Liver (tissue), 8 donors: ENCODE measurements at regions not wholly inside any gene's neighbourhood (a gene's known extent, or its start where the extent isn't known, plus 50 kb on each side); places are given as distances from the start of the nearest gene placed in this dataset.

Source experiments
- DNase-seq: peaks from one replicate; pipeline ENCODE4 v3.0.0-alpha.2; 2017; ENCODE audit warnings: low spot score
- H3K27ac ChIP-seq, 2 donors: one replicate each; pipeline ENCODE4 v1.7.0; 2013; ENCODE audit warnings: inconsistent platforms in 2 of 2, low read length in 2 of 2, control low read depth in 1 of 2, low read depth in 1 of 2, mild to moderate bottlenecking in 1 of 2
- H3K27me3 ChIP-seq, 4 donors: one replicate each; pipeline versions ENCODE4 v1.6.1 to v1.7.0; 2013; ENCODE audit warnings: low read length in 3 of 4, inconsistent platforms in 1 of 4, mild to moderate bottlenecking in 1 of 4, moderate library complexity in 1 of 4; ENCODE audit not compliant: control insufficient read depth in 4 of 4, insufficient read depth in 4 of 4
- H3K36me3 ChIP-seq, 4 donors: one replicate each; pipeline versions ENCODE4 v1.6.1 to v1.7.0; 2013; ENCODE audit warnings: low read length in 3 of 4, mild to moderate bottlenecking in 3 of 4, low read depth in 1 of 4, moderate library complexity in 1 of 4; ENCODE audit not compliant: control insufficient read depth in 4 of 4, insufficient read depth in 3 of 4
- H3K4me1 ChIP-seq, 4 donors: one replicate each; pipeline versions ENCODE4 v1.6.1 to v1.7.0; 2013; ENCODE audit warnings: low read length in 3 of 4, mild to moderate bottlenecking in 3 of 4, moderate library complexity in 1 of 4; ENCODE audit not compliant: control insufficient read depth in 4 of 4, insufficient read depth in 4 of 4
- H3K4me3 ChIP-seq, 3 donors: one replicate each; pipeline versions ENCODE4 v1.6.1 to v1.7.0; 2013; ENCODE audit warnings: low read length in 3 of 3, control low read depth in 1 of 3, low read depth in 1 of 3, mild to moderate bottlenecking in 1 of 3
- H3K9ac ChIP-seq, 2 donors: one replicate each; pipeline ENCODE4 v1.7.0; 2013; ENCODE audit warnings: low read length in 2 of 2, mild to moderate bottlenecking in 2 of 2, moderate library complexity in 2 of 2, control low read depth in 1 of 2, low read depth in 1 of 2
- H3K9me3 ChIP-seq, 4 donors: one replicate each; pipeline versions ENCODE4 v1.6.1 to v1.7.0; 2013; ENCODE audit warnings: low read length in 3 of 4; ENCODE audit not compliant: control insufficient read depth in 4 of 4
- EGR1 ChIP-seq, 2 donors: IDR thresholded peaks; 2 replicates each; pipeline ENCODE4 v1.6.1; 2016 to 2018; ENCODE audit warnings: antibody characterized with exemption in 2 of 2, low read depth in 2 of 2
- FOXA1 ChIP-seq: IDR thresholded peaks from 2 replicates; pipeline ENCODE4 v1.6.1; 2016; ENCODE audit warnings: antibody characterized with exemption
- FOXA2 ChIP-seq: IDR thresholded peaks from 2 replicates; pipeline ENCODE4 v1.6.1; 2016; ENCODE audit warnings: antibody characterized with exemption
- GABPA ChIP-seq, 2 donors: IDR thresholded peaks in 1 of 2; conservative IDR thresholded peaks in 1 of 2; 2 replicates each; pipeline ENCODE4 v1.6.1; 2016; ENCODE audit warnings: antibody characterized with exemption in 2 of 2, mild to moderate bottlenecking in 1 of 2, moderate library complexity in 1 of 2
- HNF4G ChIP-seq: IDR thresholded peaks from 2 replicates; pipeline ENCODE4 v1.6.1; 2016; ENCODE audit warnings: antibody characterized with exemption
- JUND ChIP-seq, 2 donors: IDR thresholded peaks; 2 replicates each; pipeline ENCODE4 v1.6.1; 2016; ENCODE audit warnings: antibody characterized with exemption in 2 of 2
- NR2F2 ChIP-seq: IDR thresholded peaks from 2 replicates; pipeline ENCODE4 v1.6.1; 2016; ENCODE audit warnings: antibody characterized with exemption
- RAD21 ChIP-seq, 2 donors: IDR thresholded peaks; 2 replicates each; pipeline ENCODE4 v1.6.1; 2016; ENCODE audit warnings: antibody characterized with exemption in 2 of 2, mild to moderate bottlenecking in 2 of 2
- RXRA ChIP-seq, 2 donors: IDR thresholded peaks; 2 replicates each; pipeline ENCODE4 v1.6.1; 2017 to 2018; ENCODE audit warnings: antibody characterized with exemption in 2 of 2, mild to moderate bottlenecking in 1 of 2
- SP1 ChIP-seq: IDR thresholded peaks from 2 replicates; pipeline ENCODE4 v1.6.1; 2018; ENCODE audit warnings: antibody characterized with exemption, mild to moderate bottlenecking
- TAF1 ChIP-seq: conservative IDR thresholded peaks from 2 replicates; pipeline ENCODE4 v1.6.1; 2016; ENCODE audit warnings: antibody characterized with exemption, mild to moderate bottlenecking
- YY1 ChIP-seq: IDR thresholded peaks from 2 replicates; pipeline ENCODE4 v1.6.1; 2016; ENCODE audit warnings: antibody characterized with exemption, mild to moderate bottlenecking
- WGBS: extraction: QIAGEN DNeasy Blood & Tissue Kit; methylation state at CpG from one replicate; pipeline ENCODE4 v1.1.7; 2013; 5-methylcytosine and 5-hydroxymethylcytosine counted together
- TF ChIP-seq, protein P1 (sequence below): IDR thresholded peaks from 2 replicates; pipeline ENCODE4 v1.6.1; 2016; ENCODE audit warnings: antibody characterized with exemption, mild to moderate bottlenecking
- TF ChIP-seq, protein P2 (sequence below): IDR thresholded peaks from 2 replicates; pipeline ENCODE4 v1.6.1; 2016; ENCODE audit warnings: antibody characterized with exemption
- TF ChIP-seq, protein P3 (sequence below): IDR thresholded peaks from 2 replicates; pipeline ENCODE4 v1.6.1; 2016; ENCODE audit warnings: antibody characterized with exemption
- TF ChIP-seq, protein P4 (sequence below): fragments of 150-350 bp; IDR thresholded peaks from 2 replicates; pipeline ENCODE4 v1.5.1; 2017; ENCODE audit warnings: improper control_type of control experiment, low read depth, low read length; ENCODE audit not compliant: missing input control
- TF ChIP-seq, protein P5 (sequence below): IDR thresholded peaks from 2 replicates; pipeline ENCODE4 v1.6.1; 2016; ENCODE audit warnings: antibody characterized with exemption
- donor health status: healthy.
- donor health status: healthy.
- donor health status: healthy.
- donor health status: healthy.
- donor health status: healthy.

DNA sequence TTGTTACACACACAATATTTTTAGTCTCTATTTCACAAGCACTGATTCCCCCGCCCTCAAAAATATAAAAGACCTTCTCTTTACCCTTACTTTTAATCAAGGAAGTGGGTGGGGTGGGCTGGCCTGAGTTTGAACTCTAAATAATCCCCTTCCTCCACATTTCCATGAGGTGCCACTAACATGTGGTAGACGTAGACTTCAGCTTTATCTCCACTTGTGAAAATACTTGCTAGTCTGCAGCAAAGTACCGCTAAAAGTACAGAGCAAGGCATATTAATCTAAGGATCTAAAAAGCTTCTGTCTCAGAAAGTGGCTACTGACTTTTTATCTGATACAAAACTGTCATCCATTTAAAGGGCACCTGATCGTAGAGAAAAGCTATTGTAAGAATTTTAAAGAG is 739.6 kb upstream of the SLC10A2 start:
- Histone ChIP-seq H3K9ac (no peak overlapping the region), H3K4me1 (no peaks in the 10 kb centered on the region), H3K36me3 (no peaks in the 10 kb centered on the region), H3K9me3 (no peaks in the 10 kb centered on the region), H3K27ac (no peak overlapping the region), H3K4me3 (no peak overlapping the region), H3K27me3 (peaks cover 0 to 4% (median 0%) of the 10 kb centered on the region in 4 donors)
- TF ChIP-seq FOXA2 (no peak), FOXA1 (no peak), SP1 (no peak), JUND (IDR thresholded peaks at IDR 0.05) (no peak), GABPA (IDR thresholded peaks at IDR 0.05 in 1 of 2, conservative IDR thresholded peaks at IDR 0.05 in 1 of 2) (no peak), HNF4G (no peak), RAD21 (IDR thresholded peaks at IDR 0.05) (no peak), YY1 (no peak), EGR1 (IDR thresholded peaks at IDR 0.05; ENCODE audit: low read depth in 2 of 2) (no peak), NR2F2 (no peak)
- TF ChIP-seq, protein P1, sequence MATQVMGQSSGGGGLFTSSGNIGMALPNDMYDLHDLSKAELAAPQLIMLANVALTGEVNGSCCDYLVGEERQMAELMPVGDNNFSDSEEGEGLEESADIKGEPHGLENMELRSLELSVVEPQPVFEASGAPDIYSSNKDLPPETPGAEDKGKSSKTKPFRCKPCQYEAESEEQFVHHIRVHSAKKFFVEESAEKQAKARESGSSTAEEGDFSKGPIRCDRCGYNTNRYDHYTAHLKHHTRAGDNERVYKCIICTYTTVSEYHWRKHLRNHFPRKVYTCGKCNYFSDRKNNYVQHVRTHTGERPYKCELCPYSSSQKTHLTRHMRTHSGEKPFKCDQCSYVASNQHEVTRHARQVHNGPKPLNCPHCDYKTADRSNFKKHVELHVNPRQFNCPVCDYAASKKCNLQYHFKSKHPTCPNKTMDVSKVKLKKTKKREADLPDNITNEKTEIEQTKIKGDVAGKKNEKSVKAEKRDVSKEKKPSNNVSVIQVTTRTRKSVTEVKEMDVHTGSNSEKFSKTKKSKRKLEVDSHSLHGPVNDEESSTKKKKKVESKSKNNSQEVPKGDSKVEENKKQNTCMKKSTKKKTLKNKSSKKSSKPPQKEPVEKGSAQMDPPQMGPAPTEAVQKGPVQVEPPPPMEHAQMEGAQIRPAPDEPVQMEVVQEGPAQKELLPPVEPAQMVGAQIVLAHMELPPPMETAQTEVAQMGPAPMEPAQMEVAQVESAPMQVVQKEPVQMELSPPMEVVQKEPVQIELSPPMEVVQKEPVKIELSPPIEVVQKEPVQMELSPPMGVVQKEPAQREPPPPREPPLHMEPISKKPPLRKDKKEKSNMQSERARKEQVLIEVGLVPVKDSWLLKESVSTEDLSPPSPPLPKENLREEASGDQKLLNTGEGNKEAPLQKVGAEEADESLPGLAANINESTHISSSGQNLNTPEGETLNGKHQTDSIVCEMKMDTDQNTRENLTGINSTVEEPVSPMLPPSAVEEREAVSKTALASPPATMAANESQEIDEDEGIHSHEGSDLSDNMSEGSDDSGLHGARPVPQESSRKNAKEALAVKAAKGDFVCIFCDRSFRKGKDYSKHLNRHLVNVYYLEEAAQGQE: no peak
- TF ChIP-seq, protein P2, sequence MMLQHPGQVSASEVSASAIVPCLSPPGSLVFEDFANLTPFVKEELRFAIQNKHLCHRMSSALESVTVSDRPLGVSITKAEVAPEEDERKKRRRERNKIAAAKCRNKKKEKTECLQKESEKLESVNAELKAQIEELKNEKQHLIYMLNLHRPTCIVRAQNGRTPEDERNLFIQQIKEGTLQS: no peak
- TF ChIP-seq, protein P3, sequence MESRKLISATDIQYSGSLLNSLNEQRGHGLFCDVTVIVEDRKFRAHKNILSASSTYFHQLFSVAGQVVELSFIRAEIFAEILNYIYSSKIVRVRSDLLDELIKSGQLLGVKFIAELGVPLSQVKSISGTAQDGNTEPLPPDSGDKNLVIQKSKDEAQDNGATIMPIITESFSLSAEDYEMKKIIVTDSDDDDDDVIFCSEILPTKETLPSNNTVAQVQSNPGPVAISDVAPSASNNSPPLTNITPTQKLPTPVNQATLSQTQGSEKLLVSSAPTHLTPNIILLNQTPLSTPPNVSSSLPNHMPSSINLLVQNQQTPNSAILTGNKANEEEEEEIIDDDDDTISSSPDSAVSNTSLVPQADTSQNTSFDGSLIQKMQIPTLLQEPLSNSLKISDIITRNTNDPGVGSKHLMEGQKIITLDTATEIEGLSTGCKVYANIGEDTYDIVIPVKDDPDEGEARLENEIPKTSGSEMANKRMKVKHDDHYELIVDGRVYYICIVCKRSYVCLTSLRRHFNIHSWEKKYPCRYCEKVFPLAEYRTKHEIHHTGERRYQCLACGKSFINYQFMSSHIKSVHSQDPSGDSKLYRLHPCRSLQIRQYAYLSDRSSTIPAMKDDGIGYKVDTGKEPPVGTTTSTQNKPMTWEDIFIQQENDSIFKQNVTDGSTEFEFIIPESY: no peak
- 55% methylated on average over 4 of the region's 4 CpGs for WGBS
- no peak for DNase-seq

DNA sequence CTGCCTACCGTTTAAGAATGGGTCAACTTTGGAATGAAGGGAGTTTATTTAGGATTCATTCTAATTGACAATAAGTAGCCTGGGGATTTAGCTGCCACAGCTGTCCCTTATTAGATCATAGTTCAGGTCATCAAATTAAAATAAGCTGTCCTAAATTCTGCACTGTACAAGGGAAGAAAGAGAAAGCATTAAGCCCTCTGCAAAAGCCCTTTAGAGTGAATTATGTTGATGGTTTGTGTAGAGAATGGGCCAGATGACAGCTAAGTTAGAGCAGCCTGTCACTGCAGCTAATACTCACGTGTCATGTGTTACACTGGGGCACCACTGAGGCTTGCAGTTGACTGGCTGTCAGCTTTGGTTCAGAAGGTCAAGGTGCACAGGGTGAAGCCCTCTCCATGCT is 737.1 kb upstream of the SLC10A2 start:
- Histone ChIP-seq H3K4me1 (no peaks in the 10 kb centered on the region), H3K27ac (no peak overlapping the region), H3K4me3 (no peak overlapping the region), H3K9ac (no peak overlapping the region), H3K27me3 (peaks cover 0 to 4% (median 0%) of the 10 kb centered on the region in 4 donors), H3K36me3 (no peaks in the 10 kb centered on the region), H3K9me3 (no peaks in the 10 kb centered on the region)
- DNase-seq: no peak
- TF ChIP-seq EGR1 (IDR thresholded peaks at IDR 0.05; ENCODE audit: low read depth in 2 of 2): no peak
- no peak for TF ChIP-seq FOXA2
- TF ChIP-seq HNF4G: no peak
- TF ChIP-seq, protein P4, sequence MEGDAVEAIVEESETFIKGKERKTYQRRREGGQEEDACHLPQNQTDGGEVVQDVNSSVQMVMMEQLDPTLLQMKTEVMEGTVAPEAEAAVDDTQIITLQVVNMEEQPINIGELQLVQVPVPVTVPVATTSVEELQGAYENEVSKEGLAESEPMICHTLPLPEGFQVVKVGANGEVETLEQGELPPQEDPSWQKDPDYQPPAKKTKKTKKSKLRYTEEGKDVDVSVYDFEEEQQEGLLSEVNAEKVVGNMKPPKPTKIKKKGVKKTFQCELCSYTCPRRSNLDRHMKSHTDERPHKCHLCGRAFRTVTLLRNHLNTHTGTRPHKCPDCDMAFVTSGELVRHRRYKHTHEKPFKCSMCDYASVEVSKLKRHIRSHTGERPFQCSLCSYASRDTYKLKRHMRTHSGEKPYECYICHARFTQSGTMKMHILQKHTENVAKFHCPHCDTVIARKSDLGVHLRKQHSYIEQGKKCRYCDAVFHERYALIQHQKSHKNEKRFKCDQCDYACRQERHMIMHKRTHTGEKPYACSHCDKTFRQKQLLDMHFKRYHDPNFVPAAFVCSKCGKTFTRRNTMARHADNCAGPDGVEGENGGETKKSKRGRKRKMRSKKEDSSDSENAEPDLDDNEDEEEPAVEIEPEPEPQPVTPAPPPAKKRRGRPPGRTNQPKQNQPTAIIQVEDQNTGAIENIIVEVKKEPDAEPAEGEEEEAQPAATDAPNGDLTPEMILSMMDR: no peak
- TF ChIP-seq, protein P3: no peak
- TF ChIP-seq TAF1: no peak
- TF ChIP-seq NR2F2: no peak
- TF ChIP-seq RXRA (IDR thresholded peaks at IDR 0.05): no peak
- no peak for TF ChIP-seq FOXA1
- no peak for TF ChIP-seq RAD21 (IDR thresholded peaks at IDR 0.05)
- TF ChIP-seq SP1: no peak
- no peak for TF ChIP-seq YY1
- TF ChIP-seq, protein P5, sequence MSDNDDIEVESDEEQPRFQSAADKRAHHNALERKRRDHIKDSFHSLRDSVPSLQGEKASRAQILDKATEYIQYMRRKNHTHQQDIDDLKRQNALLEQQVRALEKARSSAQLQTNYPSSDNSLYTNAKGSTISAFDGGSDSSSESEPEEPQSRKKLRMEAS: no peak
- no peak for TF ChIP-seq GABPA (IDR thresholded peaks at IDR 0.05 in 1 of 2, conservative IDR thresholded peaks at IDR 0.05 in 1 of 2)
- WGBS: 41% methylated on average over 2 of the region's 2 CpGs
